OCI-LY7 (cell line): ENCODE measurements at regions not wholly inside any gene's neighbourhood (a gene's known extent, or its start where the extent isn't known, plus 50 kb on each side); places are given as distances from the start of the nearest gene placed in this dataset.
"Not testable (repeated sequence)": the region's sequence is repeated elsewhere in the genome, so short reads cannot be mapped to it uniquely, and the experiment has no call there.

Experiments used
- BruUV-seq: library from RNA; stranded (reverse); fragments of 400-500 nt; replicated peaks from 2 replicates; lab custom pipeline; 2021; lab: Mats Ljungman, UMichigan
- CTCF ChIA-PET: fragments of 300-600 bp; sonication (Branson Sonifier 250); formaldehyde crosslinking; loops from one replicate; lab custom pipeline; 2022; ENCODE audit warnings: antibody characterized with exemption; ENCODE audit not compliant: unreplicated experiment; lab: Charles Lee
- POLR2A ChIA-PET: fragments of 300-600 bp; sonication (Branson Sonifier 250); formaldehyde crosslinking; loops from one replicate; lab custom pipeline; 2022; ENCODE audit warnings: antibody characterized with exemption; lab: Charles Lee
- DNase-seq: peaks from one replicate; pipeline ENCODE4 v3.0.0-alpha.2; 2015; ENCODE audit warnings: low spot score
- H2AFZ ChIP-seq: fragments of 200-600 bp; sonication (generic), shearing (Covaris generic); 2 replicates; pipeline ENCODE4 v1.6.1; 2014; ENCODE audit warnings: mild to moderate bottlenecking, antibody characterized with exemption, low read length, moderate library complexity
- H3K27ac ChIP-seq: fragments of 200-600 bp; sonication (generic); 2 replicates; pipeline ENCODE4 v1.5.1; 2014; ENCODE audit warnings: mixed run types, low read depth, mild to moderate bottlenecking, moderate library complexity, low read length, inconsistent platforms; ENCODE audit not compliant: poor library complexity, severe bottlenecking
- H3K36me3 ChIP-seq: fragments of 200-600 bp; sonication (generic); 2 replicates; pipeline ENCODE4 v1.6.1; 2014; ENCODE audit warnings: mild to moderate bottlenecking, antibody characterized with exemption, low read length, moderate library complexity, mixed read lengths; ENCODE audit not compliant: insufficient read depth
- H3K4me1 ChIP-seq: fragments of 200-600 bp; sonication (generic); 2 replicates; pipeline ENCODE4 v1.5.1; 2014; ENCODE audit warnings: mild to moderate bottlenecking, low read length; ENCODE audit not compliant: insufficient read depth, poor library complexity, severe bottlenecking
- H3K4me2 ChIP-seq: fragments of 200-600 bp; sonication (generic); 2 replicates; pipeline ENCODE4 v1.6.1; 2014; ENCODE audit warnings: mild to moderate bottlenecking, low read length
- H3K4me3 ChIP-seq: fragments of 200-600 bp; sonication (generic); 2 replicates; pipeline ENCODE4 v1.5.1; 2014; ENCODE audit warnings: mild to moderate bottlenecking, low read depth, low read length; ENCODE audit not compliant: poor library complexity, severe bottlenecking
- H3K79me2 ChIP-seq: fragments of 200-600 bp; sonication (generic); 2 replicates; pipeline ENCODE4 v1.6.1; 2016; ENCODE audit warnings: low read depth, mild to moderate bottlenecking, low read length, moderate library complexity, mixed read lengths; ENCODE audit not compliant: insufficient read depth
- H3K9me2 ChIP-seq: fragments of 200-600 bp; sonication (generic); 2 replicates; pipeline ENCODE4 v1.6.1; 2016; ENCODE audit warnings: mild to moderate bottlenecking, low read length, mixed read lengths; ENCODE audit not compliant: insufficient read depth
- H3K9me3 ChIP-seq: fragments of 200-600 bp; sonication (generic); 2 replicates; pipeline ENCODE4 v1.6.1; 2014; ENCODE audit warnings: mild to moderate bottlenecking, mixed run types, low read length, mixed read lengths
- H4K20me1 ChIP-seq: fragments of 200-600 bp; sonication (generic); 2 replicates; pipeline ENCODE4 v1.6.1; 2014; ENCODE audit warnings: mild to moderate bottlenecking, antibody characterized with exemption, low read length, moderate library complexity, mixed read lengths; ENCODE audit not compliant: insufficient read depth
- EZH2phosphoT487 ChIP-seq: fragments of 200-600 bp; sonication (generic); IDR thresholded peaks from 2 replicates; pipeline ENCODE4 v1.6.1; 2018; ENCODE audit warnings: low read depth, borderline replicate concordance, mild to moderate bottlenecking, mixed run types, antibody characterized with exemption, low read length, moderate library complexity, mixed read lengths
- intact Hi-C: fragments of 100-400 bp; cut with micrococcal nuclease; formaldehyde crosslinking; loops from one replicate; pipeline ENCODE4 v1.10.0; 2022; ENCODE audit not compliant: unreplicated experiment
- TF ChIP-seq, protein P1 (sequence below): fragments of 200-600 bp; sonication (generic); conservative IDR thresholded peaks from 2 replicates; pipeline ENCODE4 v1.5.1; 2014; ENCODE audit warnings: mild to moderate bottlenecking, antibody characterized with exemption, low read length, moderate library complexity, mixed read lengths

DNA sequence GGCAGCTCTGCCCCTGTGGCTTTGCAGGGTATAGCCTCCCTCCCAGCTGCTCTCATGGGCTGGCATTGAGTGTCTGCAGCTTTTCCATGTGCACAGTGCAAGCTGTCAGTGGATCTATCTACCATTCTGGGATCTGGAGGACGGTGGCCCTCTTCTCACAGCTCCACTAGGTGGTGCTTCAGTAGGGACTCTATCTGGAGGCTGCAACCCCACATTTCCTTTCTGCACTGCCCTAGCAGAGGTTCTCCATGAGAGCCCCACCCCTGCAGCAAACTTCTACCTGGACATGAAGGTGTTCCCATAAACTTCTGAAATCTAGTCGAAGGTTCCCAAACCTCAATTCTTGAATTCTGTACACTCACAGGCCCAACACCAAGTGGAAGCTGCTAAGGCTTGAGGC lies 292.5 kb downstream of the C11orf87 start:
- TF ChIP-seq, protein P1, sequence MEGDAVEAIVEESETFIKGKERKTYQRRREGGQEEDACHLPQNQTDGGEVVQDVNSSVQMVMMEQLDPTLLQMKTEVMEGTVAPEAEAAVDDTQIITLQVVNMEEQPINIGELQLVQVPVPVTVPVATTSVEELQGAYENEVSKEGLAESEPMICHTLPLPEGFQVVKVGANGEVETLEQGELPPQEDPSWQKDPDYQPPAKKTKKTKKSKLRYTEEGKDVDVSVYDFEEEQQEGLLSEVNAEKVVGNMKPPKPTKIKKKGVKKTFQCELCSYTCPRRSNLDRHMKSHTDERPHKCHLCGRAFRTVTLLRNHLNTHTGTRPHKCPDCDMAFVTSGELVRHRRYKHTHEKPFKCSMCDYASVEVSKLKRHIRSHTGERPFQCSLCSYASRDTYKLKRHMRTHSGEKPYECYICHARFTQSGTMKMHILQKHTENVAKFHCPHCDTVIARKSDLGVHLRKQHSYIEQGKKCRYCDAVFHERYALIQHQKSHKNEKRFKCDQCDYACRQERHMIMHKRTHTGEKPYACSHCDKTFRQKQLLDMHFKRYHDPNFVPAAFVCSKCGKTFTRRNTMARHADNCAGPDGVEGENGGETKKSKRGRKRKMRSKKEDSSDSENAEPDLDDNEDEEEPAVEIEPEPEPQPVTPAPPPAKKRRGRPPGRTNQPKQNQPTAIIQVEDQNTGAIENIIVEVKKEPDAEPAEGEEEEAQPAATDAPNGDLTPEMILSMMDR = 0 out of 2 replicates have a peak, but pooled peaks have one; percentile 17
- H3K9me2 ChIP-seq, H3K4me1 ChIP-seq, DNase-seq, H3K9me3 ChIP-seq, H3K27ac ChIP-seq, H3K4me2 ChIP-seq, CTCF ChIA-PET, H3K79me2 ChIP-seq, BruUV-seq, H3K36me3 ChIP-seq, H3K4me3 ChIP-seq, intact Hi-C loops, H2AFZ ChIP-seq, H4K20me1 ChIP-seq: not testable (repeated sequence)
- POLR2A ChIA-PET = interaction anchor here (0.5 to 0.6 kb wide), 2 partner anchors 284 to 489 kb away, joined by 3 to 4 read pairs; no protein-coding TSS in a partner anchor

DNA sequence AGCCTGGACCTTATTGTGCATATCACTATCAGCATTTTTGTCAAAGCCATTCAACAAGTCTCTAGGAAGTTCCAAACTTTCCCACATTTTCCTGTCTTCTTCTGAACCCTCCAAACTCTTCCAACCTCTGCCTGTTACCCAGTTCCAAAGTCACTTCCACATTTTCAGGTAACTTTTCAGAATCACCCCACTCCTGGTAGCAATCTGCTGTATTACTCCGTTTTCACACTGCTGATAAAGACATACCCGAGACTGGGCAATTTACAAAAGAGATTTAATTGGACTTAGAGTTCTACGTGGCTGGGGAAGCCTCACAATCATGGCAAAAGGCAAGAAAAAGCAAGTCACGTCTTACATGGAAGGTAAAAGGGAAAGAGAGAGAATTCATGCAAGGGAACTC lies 293.4 kb downstream of the C11orf87 start:
- H3K4me2 ChIP-seq, POLR2A ChIA-PET, H3K9me2 ChIP-seq, DNase-seq, H3K4me1 ChIP-seq, H3K79me2 ChIP-seq, H3K27ac ChIP-seq, H3K4me3 ChIP-seq, H3K9me3 ChIP-seq, H4K20me1 ChIP-seq, intact Hi-C loops, H2AFZ ChIP-seq, CTCF ChIA-PET, H3K36me3 ChIP-seq, BruUV-seq: not testable (repeated sequence)

DNA sequence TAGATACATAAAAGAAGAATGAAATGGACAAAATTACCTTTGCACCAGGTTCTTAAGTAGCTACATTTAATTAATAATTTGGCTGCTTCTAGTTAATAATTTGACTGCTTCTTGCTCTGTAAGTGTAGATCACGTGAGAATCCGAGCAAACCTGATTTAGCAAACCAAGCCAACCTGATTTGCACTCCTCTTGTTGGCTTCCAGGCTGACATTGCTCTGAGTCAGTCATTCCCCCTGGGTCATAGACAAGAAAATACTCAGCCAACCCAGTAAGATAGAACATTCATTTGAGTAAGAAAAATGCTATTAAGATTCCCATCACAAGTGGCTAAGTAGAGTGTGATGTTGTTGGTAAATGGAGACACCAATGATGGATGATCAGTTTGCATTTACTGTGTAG lies 304.1 kb downstream of the C11orf87 start:
- no peaks in the 10 kb centered on the region for H3K9me3 ChIP-seq
- no peak overlapping the region for H3K4me3 ChIP-seq
- H3K36me3 ChIP-seq = no peaks in the 10 kb centered on the region
- no peak overlapping the region for H3K4me2 ChIP-seq
- intact Hi-C loops = no loop called here
- DNase-seq = no peak
- BruUV-seq = no TSS peak
- no peaks in the 10 kb centered on the region for H3K79me2 ChIP-seq
- ChIA-PET POLR2A (interaction anchor here (0.6 kb wide), 1 partner anchor 261 kb away, joined by 5 read pairs; no protein-coding TSS in a partner anchor), CTCF (interaction anchor here (0.5 kb wide), 1 partner anchor 286 kb away, joined by 3 read pairs; no protein-coding TSS in a partner anchor)
- no peaks in the 10 kb centered on the region for H4K20me1 ChIP-seq
- TF ChIP-seq, protein P1 = no peak
- TF ChIP-seq EZH2phosphoT487 = no peak
- H2AFZ ChIP-seq = no peak overlapping the region
- no peaks in the 10 kb centered on the region for H3K9me2 ChIP-seq
- H3K27ac ChIP-seq = no peak overlapping the region
- H3K4me1 ChIP-seq = no peaks in the 10 kb centered on the region
